HCT116 (cell line): ENCODE measurements at regions not wholly inside any gene's neighbourhood (a gene's known extent, or its start where the extent isn't known, plus 50 kb on each side); places are given as distances from the start of the nearest gene placed in this dataset.

Experiments used
- ATAC-seq: fragments of 200-7000 bp; cut with Tn5 transposase; 2 replicates; pipeline ENCODE4 v1.9.1; 2020; ENCODE audit warnings: mild to moderate bottlenecking, moderate library complexity
- BruUV-seq: library from RNA; stranded (reverse); fragments of 400-500 nt; replicated peaks from 2 replicates; lab custom pipeline; 2021; lab: Mats Ljungman, UMichigan
- CTCF ChIA-PET: fragments of 300-600 bp; sonication (Branson Sonifier 250); formaldehyde crosslinking; loops from one replicate; lab custom pipeline; 2021; ENCODE audit warnings: antibody characterized with exemption; lab: Charles Lee
- POLR2A ChIA-PET: fragments of 300-600, 350-600 bp; sonication (Branson Sonifier 250); formaldehyde crosslinking; loops from one replicate; lab custom pipeline; 2021; ENCODE audit warnings: antibody characterized with exemption; lab: Charles Lee
- RAD21 ChIA-PET, 2 experiments: fragments of 300-600 bp; sonication (Branson Sonifier 250); formaldehyde crosslinking; loops; one replicate each; lab custom pipeline; 2023; ENCODE audit warnings: low total read pairs in 2 of 2; ENCODE audit not compliant: uncharacterized antibody in 2 of 2, unreplicated experiment in 2 of 2, low non-redundant PET in 1 of 2; lab: Charles Lee
- DNase-seq: peaks from one replicate; pipeline ENCODE4 v3.0.0-alpha.2; 2010; ENCODE audit warnings: low read depth, low spot score
- H2AFZ ChIP-seq: fragments of 200-600 bp; shearing (Covaris generic), sonication (generic); 2 replicates; pipeline ENCODE4 v1.6.1; 2017; ENCODE audit warnings: low read depth, mixed run types, mixed read lengths, antibody characterized with exemption, low read length; ENCODE audit not compliant: poor library complexity, severe bottlenecking
- H3K27ac ChIP-seq: 2 replicates; pipeline ENCODE4 v1.5.1; 2012; ENCODE audit warnings: low read depth, low read length
- H3K27me3 ChIP-seq: fragments of 200-600 bp; sonication (generic); 2 replicates; pipeline ENCODE4 v1.6.1; 2016; ENCODE audit warnings: mixed run types, low read length, mixed read lengths; ENCODE audit not compliant: insufficient read depth
- H3K36me3 ChIP-seq, 2 experiments: fragments of 200-500 bp in 1 of 2; fragments of 200-600 bp in 1 of 2; sonication (Bioruptor generic) in 1 of 2; sonication (generic) in 1 of 2; 2 replicates each; pipeline versions ENCODE4 v1.5.1 to v1.6.1; 2014 to 2016; ENCODE audit warnings: low read length in 2 of 2, inconsistent platforms in 1 of 2, mixed read lengths in 1 of 2, mixed run types in 1 of 2; ENCODE audit not compliant: insufficient read depth in 2 of 2, control insufficient read depth in 1 of 2
- H3K4me1 ChIP-seq, 2 experiments: fragments of 200-600 bp in 1 of 2; sonication (generic) in 1 of 2; 2 replicates each; pipeline versions ENCODE4 v1.5.1 to v1.6.1; 2012 to 2017; ENCODE audit warnings: low read length in 2 of 2, inconsistent platforms in 1 of 2, mild to moderate bottlenecking in 1 of 2, mixed read lengths in 1 of 2, mixed run types in 1 of 2, moderate library complexity in 1 of 2; ENCODE audit not compliant: insufficient read depth in 2 of 2, control insufficient read depth in 1 of 2
- H3K4me2 ChIP-seq: fragments of 200-600 bp; sonication (generic); 2 replicates; pipeline ENCODE4 v1.6.1; 2017; ENCODE audit warnings: mixed run types, low read length, mixed read lengths
- H3K4me3 ChIP-seq, 2 experiments: fragments of 200-600 bp in 1 of 2; sonication (generic) in 1 of 2; replicated peaks in 1 of 2; 2 replicates each; pipeline ENCODE4 v1.5.1; 2011 to 2016; ENCODE audit warnings: low read length in 2 of 2, control low read depth in 1 of 2, low read depth in 1 of 2, mild to moderate bottlenecking in 1 of 2, mixed read lengths in 1 of 2, mixed run types in 1 of 2
- H3K79me2 ChIP-seq: fragments of 200-600 bp; sonication (generic); 2 replicates; pipeline ENCODE4 v1.6.1; 2017; ENCODE audit warnings: mild to moderate bottlenecking, mixed run types, low read length, moderate library complexity, mixed read lengths; ENCODE audit not compliant: insufficient read depth
- H3K9ac ChIP-seq: fragments of 200-600 bp; sonication (generic); 2 replicates; pipeline ENCODE4 v1.6.1; 2016; ENCODE audit warnings: low read length, mixed read lengths
- H3K9me2 ChIP-seq: fragments of 200-600 bp; sonication (generic), shearing (Covaris generic); 2 replicates; pipeline ENCODE4 v1.6.1; 2017; ENCODE audit warnings: mixed run types, mild to moderate bottlenecking, moderate library complexity; ENCODE audit not compliant: insufficient read depth
- H3K9me3 ChIP-seq, 2 experiments: fragments of 200-500 bp in 1 of 2; fragments of 200-600 bp in 1 of 2; sonication (Bioruptor generic) in 1 of 2; sonication (generic) in 1 of 2; 2 replicates each; pipeline ENCODE4 v1.6.1; 2014 to 2017; ENCODE audit warnings: low read length in 2 of 2, mixed read lengths in 2 of 2, inconsistent platforms in 1 of 2, low read depth in 1 of 2, mild to moderate bottlenecking in 1 of 2, mixed run types in 1 of 2, moderate library complexity in 1 of 2; ENCODE audit not compliant: control insufficient read depth in 1 of 2, insufficient read depth in 1 of 2
- H4K20me1 ChIP-seq: fragments of 200-600 bp; sonication (generic), shearing (Covaris generic); 2 replicates; pipeline ENCODE4 v1.6.1; 2017; ENCODE audit warnings: mixed run types, mild to moderate bottlenecking, moderate library complexity; ENCODE audit not compliant: insufficient read depth
- CBX3 ChIP-seq: IDR thresholded peaks from 2 replicates; pipeline ENCODE4 v1.6.1; 2012; ENCODE audit warnings: low read depth
- CEBPB ChIP-seq: IDR thresholded peaks from 2 replicates; pipeline ENCODE4 v1.6.1; 2012; ENCODE audit warnings: low read depth
- RAD21 ChIP-seq: IDR thresholded peaks from 2 replicates; pipeline ENCODE4 v1.6.1; 2012; ENCODE audit warnings: low read depth, mild to moderate bottlenecking
- SP1 ChIP-seq: IDR thresholded peaks from 2 replicates; pipeline ENCODE4 v1.6.1; 2012; ENCODE audit warnings: low read depth
- YY1 ChIP-seq: IDR thresholded peaks from 2 replicates; pipeline ENCODE4 v1.6.1; 2011; ENCODE audit warnings: low read length, low read depth, moderate library complexity, mild to moderate bottlenecking; ENCODE audit not compliant: insufficient replicate concordance; ENCODE audit errors: extremely low read depth
- ZFX ChIP-seq: fragments of 450-650 bp; IDR thresholded peaks from 2 replicates; pipeline ENCODE4 v1.6.1; 2017
- intact Hi-C: fragments of 100-400 bp; cut with micrococcal nuclease; formaldehyde crosslinking; loops from 2 replicates; pipeline ENCODE4 v1.10.0; 2022
- TF ChIP-seq, protein P1 (sequence below), 3 experiments: fragments of 200-600 bp in 1 of 3; sonication (generic) in 1 of 3; IDR thresholded peaks in 2 of 3; conservative IDR thresholded peaks in 1 of 3; 2 replicates each; pipeline ENCODE4 v1.5.1; 2012 to 2017; ENCODE audit warnings: low read depth in 2 of 3, low read length in 2 of 3, antibody characterized with exemption in 1 of 3, borderline replicate concordance in 1 of 3, control low read depth in 1 of 3, mild to moderate bottlenecking in 1 of 3, mixed read lengths in 1 of 3, mixed run types in 1 of 3, moderate library complexity in 1 of 3; ENCODE audit not compliant: insufficient read depth in 1 of 3
- TF ChIP-seq, protein P2 (sequence below): IDR thresholded peaks from 2 replicates; pipeline ENCODE4 v1.6.1; 2012; ENCODE audit warnings: low read depth
- TF ChIP-seq, protein P3 (sequence below): IDR thresholded peaks from 2 replicates; pipeline ENCODE4 v1.6.1; 2011; ENCODE audit warnings: mild to moderate bottlenecking, low read length, moderate library complexity; ENCODE audit not compliant: insufficient replicate concordance; ENCODE audit errors: extremely low read depth

DNA sequence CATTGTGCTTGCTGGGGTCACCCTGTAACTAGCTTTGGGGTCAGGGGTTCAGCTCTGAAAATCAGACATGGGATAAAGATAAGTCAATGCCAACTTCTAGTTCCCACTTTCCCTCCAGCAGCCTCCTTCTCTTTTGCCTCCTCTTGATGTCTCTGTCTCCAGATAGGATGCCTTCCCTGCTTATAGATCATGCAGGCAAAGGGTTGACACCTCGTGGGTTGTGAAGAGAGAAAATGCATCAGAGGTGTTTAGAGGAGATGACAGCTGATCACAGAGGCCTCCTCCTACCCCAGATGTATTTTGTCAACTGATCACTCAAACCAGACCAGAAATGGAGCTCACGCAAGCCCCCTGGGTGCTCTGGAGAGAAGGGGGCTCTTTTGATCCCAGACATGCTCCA lies 337.8 kb downstream of the BUD13 start:
- RAD21 ChIA-PET = no interaction called here
- POLR2A ChIA-PET = no interaction called here
- Histone ChIP-seq H3K36me3 (no peaks in the 10 kb centered on the region), H2AFZ (no peak overlapping the region), H3K79me2 (no peaks in the 10 kb centered on the region), H3K27me3 (peaks cover 21% of the 10 kb centered on the region), H4K20me1 (no peaks in the 10 kb centered on the region), H3K4me2 (no peak overlapping the region), H3K9me3 (no peaks in the 10 kb centered on the region), H3K4me1 (no peaks in the 10 kb centered on the region), H3K4me3 (no peak overlapping the region), H3K27ac (no peak overlapping the region), H3K9me2 (no peaks in the 10 kb centered on the region), H3K9ac (no peak overlapping the region)
- intact Hi-C loops = no loop called here
- DNase-seq = no peak
- ATAC-seq = no peak
- CTCF ChIA-PET = no interaction called here
- no TSS peak for BruUV-seq
- TF ChIP-seq RAD21 = no peak
- no peak for TF ChIP-seq ZFX
- TF ChIP-seq, protein P1, sequence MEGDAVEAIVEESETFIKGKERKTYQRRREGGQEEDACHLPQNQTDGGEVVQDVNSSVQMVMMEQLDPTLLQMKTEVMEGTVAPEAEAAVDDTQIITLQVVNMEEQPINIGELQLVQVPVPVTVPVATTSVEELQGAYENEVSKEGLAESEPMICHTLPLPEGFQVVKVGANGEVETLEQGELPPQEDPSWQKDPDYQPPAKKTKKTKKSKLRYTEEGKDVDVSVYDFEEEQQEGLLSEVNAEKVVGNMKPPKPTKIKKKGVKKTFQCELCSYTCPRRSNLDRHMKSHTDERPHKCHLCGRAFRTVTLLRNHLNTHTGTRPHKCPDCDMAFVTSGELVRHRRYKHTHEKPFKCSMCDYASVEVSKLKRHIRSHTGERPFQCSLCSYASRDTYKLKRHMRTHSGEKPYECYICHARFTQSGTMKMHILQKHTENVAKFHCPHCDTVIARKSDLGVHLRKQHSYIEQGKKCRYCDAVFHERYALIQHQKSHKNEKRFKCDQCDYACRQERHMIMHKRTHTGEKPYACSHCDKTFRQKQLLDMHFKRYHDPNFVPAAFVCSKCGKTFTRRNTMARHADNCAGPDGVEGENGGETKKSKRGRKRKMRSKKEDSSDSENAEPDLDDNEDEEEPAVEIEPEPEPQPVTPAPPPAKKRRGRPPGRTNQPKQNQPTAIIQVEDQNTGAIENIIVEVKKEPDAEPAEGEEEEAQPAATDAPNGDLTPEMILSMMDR (IDR thresholded peaks at IDR 0.05 in 2 of 3, conservative IDR thresholded peaks at IDR 0.05 in 1 of 3; ENCODE audit: borderline replicate concordance in 1 of 3, insufficient read depth in 1 of 3, low read depth in 2 of 3, low read length in 2 of 3) = no peak

DNA sequence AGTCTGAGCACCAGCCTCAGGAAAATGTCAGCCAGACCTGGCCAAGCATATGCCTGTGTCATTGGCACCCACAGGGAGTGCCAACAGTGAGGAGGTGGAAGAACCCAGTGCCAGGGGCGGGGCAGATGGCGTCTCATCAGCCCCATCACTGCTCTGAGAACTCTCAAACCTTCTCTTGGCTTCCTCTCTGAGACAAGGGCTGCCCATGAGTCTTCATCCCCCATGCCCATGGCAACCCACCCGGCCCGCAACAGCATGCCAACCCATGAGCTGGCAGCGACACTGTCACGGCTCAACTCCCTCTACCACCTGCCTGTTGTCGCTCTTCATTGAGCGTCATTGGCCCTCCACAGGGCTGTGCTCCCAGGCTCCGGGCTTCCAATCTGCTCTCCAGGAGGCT lies 340.5 kb downstream of the BUD13 start:
- Histone ChIP-seq H3K36me3 (no peaks in the 10 kb centered on the region), H3K79me2 (no peaks in the 10 kb centered on the region), H3K9me2 (no peaks in the 10 kb centered on the region), H4K20me1 (no peaks in the 10 kb centered on the region), H2AFZ (no peak overlapping the region), H3K27ac (no peak overlapping the region), H3K4me1 (no peaks in the 10 kb centered on the region), H3K27me3 (peaks cover 29% of the 10 kb centered on the region), H3K4me2 (no peak overlapping the region), H3K9ac (no peak overlapping the region), H3K9me3 (no peaks in the 10 kb centered on the region), H3K4me3 (no peak overlapping the region)
- POLR2A ChIA-PET = no interaction called here
- RAD21 ChIA-PET = no interaction called here
- DNase-seq (no peak), ATAC-seq (no peak)
- intact Hi-C loops = no loop called here
- BruUV-seq = no TSS peak
- CTCF ChIA-PET = no interaction called here
- no peak for TF ChIP-seq YY1
- no peak for TF ChIP-seq CEBPB
- TF ChIP-seq, protein P2, sequence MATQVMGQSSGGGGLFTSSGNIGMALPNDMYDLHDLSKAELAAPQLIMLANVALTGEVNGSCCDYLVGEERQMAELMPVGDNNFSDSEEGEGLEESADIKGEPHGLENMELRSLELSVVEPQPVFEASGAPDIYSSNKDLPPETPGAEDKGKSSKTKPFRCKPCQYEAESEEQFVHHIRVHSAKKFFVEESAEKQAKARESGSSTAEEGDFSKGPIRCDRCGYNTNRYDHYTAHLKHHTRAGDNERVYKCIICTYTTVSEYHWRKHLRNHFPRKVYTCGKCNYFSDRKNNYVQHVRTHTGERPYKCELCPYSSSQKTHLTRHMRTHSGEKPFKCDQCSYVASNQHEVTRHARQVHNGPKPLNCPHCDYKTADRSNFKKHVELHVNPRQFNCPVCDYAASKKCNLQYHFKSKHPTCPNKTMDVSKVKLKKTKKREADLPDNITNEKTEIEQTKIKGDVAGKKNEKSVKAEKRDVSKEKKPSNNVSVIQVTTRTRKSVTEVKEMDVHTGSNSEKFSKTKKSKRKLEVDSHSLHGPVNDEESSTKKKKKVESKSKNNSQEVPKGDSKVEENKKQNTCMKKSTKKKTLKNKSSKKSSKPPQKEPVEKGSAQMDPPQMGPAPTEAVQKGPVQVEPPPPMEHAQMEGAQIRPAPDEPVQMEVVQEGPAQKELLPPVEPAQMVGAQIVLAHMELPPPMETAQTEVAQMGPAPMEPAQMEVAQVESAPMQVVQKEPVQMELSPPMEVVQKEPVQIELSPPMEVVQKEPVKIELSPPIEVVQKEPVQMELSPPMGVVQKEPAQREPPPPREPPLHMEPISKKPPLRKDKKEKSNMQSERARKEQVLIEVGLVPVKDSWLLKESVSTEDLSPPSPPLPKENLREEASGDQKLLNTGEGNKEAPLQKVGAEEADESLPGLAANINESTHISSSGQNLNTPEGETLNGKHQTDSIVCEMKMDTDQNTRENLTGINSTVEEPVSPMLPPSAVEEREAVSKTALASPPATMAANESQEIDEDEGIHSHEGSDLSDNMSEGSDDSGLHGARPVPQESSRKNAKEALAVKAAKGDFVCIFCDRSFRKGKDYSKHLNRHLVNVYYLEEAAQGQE = no peak
- TF ChIP-seq, protein P3, sequence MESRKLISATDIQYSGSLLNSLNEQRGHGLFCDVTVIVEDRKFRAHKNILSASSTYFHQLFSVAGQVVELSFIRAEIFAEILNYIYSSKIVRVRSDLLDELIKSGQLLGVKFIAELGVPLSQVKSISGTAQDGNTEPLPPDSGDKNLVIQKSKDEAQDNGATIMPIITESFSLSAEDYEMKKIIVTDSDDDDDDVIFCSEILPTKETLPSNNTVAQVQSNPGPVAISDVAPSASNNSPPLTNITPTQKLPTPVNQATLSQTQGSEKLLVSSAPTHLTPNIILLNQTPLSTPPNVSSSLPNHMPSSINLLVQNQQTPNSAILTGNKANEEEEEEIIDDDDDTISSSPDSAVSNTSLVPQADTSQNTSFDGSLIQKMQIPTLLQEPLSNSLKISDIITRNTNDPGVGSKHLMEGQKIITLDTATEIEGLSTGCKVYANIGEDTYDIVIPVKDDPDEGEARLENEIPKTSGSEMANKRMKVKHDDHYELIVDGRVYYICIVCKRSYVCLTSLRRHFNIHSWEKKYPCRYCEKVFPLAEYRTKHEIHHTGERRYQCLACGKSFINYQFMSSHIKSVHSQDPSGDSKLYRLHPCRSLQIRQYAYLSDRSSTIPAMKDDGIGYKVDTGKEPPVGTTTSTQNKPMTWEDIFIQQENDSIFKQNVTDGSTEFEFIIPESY = no peak
- TF ChIP-seq CBX3 = no peak
- TF ChIP-seq ZFX = no peak
- TF ChIP-seq, protein P1 (IDR thresholded peaks at IDR 0.05 in 2 of 3, conservative IDR thresholded peaks at IDR 0.05 in 1 of 3; ENCODE audit: borderline replicate concordance in 1 of 3, insufficient read depth in 1 of 3, low read depth in 2 of 3, low read length in 2 of 3) = no peak
- no peak for TF ChIP-seq SP1
